Stomach (tissue), 4 donors: ENCODE measurements at regions not wholly inside any gene's neighbourhood (a gene's known extent, or its start where the extent isn't known, plus 50 kb on each side); places are given as distances from the start of the nearest gene placed in this dataset.

Experiments
- POLR2A ChIP-seq, 4 donors: fragments of 450-650 bp; IDR thresholded peaks; one replicate each; pipeline ENCODE4 v1.6.1; 2016; ENCODE audit warnings: antibody characterized with exemption in 4 of 4, control low read depth in 2 of 4, mild to moderate bottlenecking in 1 of 4, moderate library complexity in 1 of 4
- TF ChIP-seq, protein P1 (sequence below), 7 experiments: fragments of 450-650 bp in 4 of 7; fragments of 200-600 bp in 3 of 7; sonication (generic) in 3 of 7; IDR thresholded peaks; one replicate each; pipeline ENCODE4 v1.5.1; 2016 to 2019; ENCODE audit warnings: antibody characterized with exemption in 7 of 7, control low read depth in 2 of 7, mild to moderate bottlenecking in 1 of 7

GRCh38 chr3:135706758-135707375 lies 258.7 kb upstream of the PPP2R3A start:
- TF ChIP-seq, protein P1, sequence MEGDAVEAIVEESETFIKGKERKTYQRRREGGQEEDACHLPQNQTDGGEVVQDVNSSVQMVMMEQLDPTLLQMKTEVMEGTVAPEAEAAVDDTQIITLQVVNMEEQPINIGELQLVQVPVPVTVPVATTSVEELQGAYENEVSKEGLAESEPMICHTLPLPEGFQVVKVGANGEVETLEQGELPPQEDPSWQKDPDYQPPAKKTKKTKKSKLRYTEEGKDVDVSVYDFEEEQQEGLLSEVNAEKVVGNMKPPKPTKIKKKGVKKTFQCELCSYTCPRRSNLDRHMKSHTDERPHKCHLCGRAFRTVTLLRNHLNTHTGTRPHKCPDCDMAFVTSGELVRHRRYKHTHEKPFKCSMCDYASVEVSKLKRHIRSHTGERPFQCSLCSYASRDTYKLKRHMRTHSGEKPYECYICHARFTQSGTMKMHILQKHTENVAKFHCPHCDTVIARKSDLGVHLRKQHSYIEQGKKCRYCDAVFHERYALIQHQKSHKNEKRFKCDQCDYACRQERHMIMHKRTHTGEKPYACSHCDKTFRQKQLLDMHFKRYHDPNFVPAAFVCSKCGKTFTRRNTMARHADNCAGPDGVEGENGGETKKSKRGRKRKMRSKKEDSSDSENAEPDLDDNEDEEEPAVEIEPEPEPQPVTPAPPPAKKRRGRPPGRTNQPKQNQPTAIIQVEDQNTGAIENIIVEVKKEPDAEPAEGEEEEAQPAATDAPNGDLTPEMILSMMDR (IDR thresholded peaks at IDR 0.05) = no peak
- TF ChIP-seq POLR2A (IDR thresholded peaks at IDR 0.05) = no peak
